Right lobe of liver (tissue), 4 donors: ENCODE measurements at regions not wholly inside any gene's neighbourhood (a gene's known extent, or its start where the extent isn't known, plus 50 kb on each side); places are given as distances from the start of the nearest gene placed in this dataset.

ENCODE experiments used
- POLR2A ChIP-seq: fragments of 450-650 bp; IDR thresholded peaks from one replicate; pipeline ENCODE4 v1.6.1; 2017; ENCODE audit warnings: antibody characterized with exemption, mild to moderate bottlenecking
- TF ChIP-seq, protein P1 (sequence below), 4 donors: fragments of 200-600 bp in 3 of 4; fragments of 450-650 bp in 1 of 4; IDR thresholded peaks; one replicate each; pipeline versions ENCODE4 v1.5.1 to v1.8.0; 2016 to 2022; ENCODE audit warnings: antibody characterized with exemption in 4 of 4, mild to moderate bottlenecking in 2 of 4
- donor health status: DM: no; HTN: no; CAD: no.
- donor health status: DM: no; HTN: no; CAD: no.
- donor health status: DM: no; HTN: yes; CAD: no.

DNA sequence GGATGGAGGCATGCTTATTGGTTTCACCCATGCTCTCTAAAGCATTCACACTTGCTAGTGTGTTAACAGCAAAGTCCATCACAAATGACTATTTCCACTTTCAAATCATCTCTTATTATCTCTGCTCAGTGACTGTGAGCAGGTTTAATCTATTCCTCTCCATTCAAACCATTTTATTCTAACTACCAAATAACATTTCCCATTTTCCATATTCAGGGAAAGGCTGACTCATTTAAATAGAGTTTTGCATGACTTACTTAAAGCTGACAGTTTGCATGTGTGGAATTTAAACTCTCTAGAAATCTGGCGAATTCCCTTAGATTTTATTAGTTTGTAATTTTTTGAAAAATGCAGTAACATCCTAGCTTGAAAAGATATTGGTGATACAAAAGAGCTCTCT lies 615.7 kb upstream of the LRRC4C start:
- TF ChIP-seq POLR2A, result no peak
- TF ChIP-seq, protein P1, sequence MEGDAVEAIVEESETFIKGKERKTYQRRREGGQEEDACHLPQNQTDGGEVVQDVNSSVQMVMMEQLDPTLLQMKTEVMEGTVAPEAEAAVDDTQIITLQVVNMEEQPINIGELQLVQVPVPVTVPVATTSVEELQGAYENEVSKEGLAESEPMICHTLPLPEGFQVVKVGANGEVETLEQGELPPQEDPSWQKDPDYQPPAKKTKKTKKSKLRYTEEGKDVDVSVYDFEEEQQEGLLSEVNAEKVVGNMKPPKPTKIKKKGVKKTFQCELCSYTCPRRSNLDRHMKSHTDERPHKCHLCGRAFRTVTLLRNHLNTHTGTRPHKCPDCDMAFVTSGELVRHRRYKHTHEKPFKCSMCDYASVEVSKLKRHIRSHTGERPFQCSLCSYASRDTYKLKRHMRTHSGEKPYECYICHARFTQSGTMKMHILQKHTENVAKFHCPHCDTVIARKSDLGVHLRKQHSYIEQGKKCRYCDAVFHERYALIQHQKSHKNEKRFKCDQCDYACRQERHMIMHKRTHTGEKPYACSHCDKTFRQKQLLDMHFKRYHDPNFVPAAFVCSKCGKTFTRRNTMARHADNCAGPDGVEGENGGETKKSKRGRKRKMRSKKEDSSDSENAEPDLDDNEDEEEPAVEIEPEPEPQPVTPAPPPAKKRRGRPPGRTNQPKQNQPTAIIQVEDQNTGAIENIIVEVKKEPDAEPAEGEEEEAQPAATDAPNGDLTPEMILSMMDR (IDR thresholded peaks at IDR 0.05), result no peak
